Kidney epithelial cell (primary cell): ENCODE measurements at regions not wholly inside any gene's neighbourhood (a gene's known extent, or its start where the extent isn't known, plus 50 kb on each side); places are given as distances from the start of the nearest gene placed in this dataset.

ENCODE experiments used
- DNase-seq: peaks from one replicate; pipeline ENCODE4 v3.0.0-alpha.2; 2010; ENCODE audit warnings: low read depth
- H3K27me3 ChIP-seq: 2 replicates; pipeline ENCODE4 v1.6.0; 2011; ENCODE audit warnings: low read length; ENCODE audit not compliant: control insufficient read depth, insufficient read depth
- H3K36me3 ChIP-seq: 2 replicates; pipeline ENCODE4 v1.5.1; 2011; ENCODE audit warnings: low read length; ENCODE audit not compliant: control insufficient read depth, insufficient read depth
- H3K4me3 ChIP-seq: 2 replicates; pipeline ENCODE4 v1.5.1; 2011; ENCODE audit warnings: low read depth, mild to moderate bottlenecking, control low read depth, low read length
- TF ChIP-seq, protein P1 (sequence below): IDR thresholded peaks from 2 replicates; pipeline ENCODE4 v1.5.1; 2011; ENCODE audit warnings: mild to moderate bottlenecking, moderate library complexity, low read length, control low read depth, inconsistent platforms; ENCODE audit not compliant: insufficient read depth, poor library complexity, severe bottlenecking

DNA sequence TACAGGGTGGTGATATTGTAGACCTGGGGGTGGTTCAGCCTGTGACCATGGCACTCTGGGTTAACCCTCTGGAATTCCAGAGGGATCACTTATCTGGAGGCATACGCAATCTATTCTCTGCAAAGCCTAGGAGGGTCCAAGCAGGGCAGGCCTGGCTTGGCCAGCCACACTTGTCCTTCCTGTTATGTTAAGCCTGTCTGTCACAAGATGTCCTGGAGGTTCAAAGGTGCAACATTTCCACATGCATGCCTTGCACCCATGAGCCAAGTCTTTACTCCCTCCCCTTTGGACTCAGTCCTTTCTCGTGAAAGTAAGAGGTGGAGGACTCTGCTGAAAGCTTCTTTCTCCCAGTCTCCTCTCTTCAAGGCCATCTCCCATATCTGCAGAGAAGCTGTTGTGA, 345.1 kb downstream of the HHIPL2 start:
- DNase-seq, result no peak
- no peak overlapping the region for H3K4me3 ChIP-seq
- no peaks in the 10 kb centered on the region for H3K27me3 ChIP-seq
- no peaks in the 10 kb centered on the region for H3K36me3 ChIP-seq
- TF ChIP-seq, protein P1, sequence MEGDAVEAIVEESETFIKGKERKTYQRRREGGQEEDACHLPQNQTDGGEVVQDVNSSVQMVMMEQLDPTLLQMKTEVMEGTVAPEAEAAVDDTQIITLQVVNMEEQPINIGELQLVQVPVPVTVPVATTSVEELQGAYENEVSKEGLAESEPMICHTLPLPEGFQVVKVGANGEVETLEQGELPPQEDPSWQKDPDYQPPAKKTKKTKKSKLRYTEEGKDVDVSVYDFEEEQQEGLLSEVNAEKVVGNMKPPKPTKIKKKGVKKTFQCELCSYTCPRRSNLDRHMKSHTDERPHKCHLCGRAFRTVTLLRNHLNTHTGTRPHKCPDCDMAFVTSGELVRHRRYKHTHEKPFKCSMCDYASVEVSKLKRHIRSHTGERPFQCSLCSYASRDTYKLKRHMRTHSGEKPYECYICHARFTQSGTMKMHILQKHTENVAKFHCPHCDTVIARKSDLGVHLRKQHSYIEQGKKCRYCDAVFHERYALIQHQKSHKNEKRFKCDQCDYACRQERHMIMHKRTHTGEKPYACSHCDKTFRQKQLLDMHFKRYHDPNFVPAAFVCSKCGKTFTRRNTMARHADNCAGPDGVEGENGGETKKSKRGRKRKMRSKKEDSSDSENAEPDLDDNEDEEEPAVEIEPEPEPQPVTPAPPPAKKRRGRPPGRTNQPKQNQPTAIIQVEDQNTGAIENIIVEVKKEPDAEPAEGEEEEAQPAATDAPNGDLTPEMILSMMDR, result no peak

DNA sequence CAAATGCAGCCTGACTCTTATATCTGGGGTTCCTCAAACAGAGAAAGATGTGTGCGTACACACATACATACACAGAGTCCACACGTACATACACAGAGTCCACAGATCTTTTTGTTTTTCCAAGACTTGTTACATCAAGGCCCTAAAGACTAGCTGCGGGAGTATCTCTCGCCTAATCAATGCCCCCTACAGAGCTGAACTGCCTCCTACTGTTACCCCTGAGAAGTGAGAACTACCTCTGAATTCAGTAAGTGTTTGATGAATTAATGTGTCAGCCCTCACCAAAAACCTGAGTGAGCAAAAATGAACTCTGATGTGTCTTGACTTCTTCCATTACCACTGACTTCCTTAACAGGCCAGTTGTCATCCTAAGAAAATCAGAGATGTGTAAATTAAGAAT, 351.2 kb downstream of the HHIPL2 start:
- TF ChIP-seq, protein P1, result no peak
- no peak overlapping the region for H3K4me3 ChIP-seq
- H3K36me3 ChIP-seq, result no peaks in the 10 kb centered on the region
- no peak for DNase-seq
- H3K27me3 ChIP-seq, result no peaks in the 10 kb centered on the region

DNA sequence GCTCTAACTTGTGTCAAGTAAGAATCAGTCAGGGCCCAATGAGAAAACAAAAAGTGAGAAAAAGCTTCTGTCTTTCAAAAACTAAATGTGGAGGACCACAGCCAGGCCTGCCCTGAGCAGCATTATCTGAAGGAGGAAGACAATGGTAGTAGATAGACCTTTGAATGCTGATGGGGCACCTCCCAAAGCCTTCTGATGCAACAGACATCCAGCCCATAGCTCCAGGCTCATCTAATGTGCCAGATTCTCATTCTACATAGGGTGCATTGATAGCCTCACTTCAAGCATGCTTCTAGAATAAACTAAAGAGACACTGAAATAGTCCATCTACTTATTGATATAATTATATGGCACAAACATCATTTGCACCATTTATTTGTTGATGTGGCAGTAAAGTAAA, 351.6 kb downstream of the HHIPL2 start:
- H3K27me3 ChIP-seq, result no peaks in the 10 kb centered on the region
- H3K36me3 ChIP-seq, result no peaks in the 10 kb centered on the region
- no peak for DNase-seq
- H3K4me3 ChIP-seq, result no peak overlapping the region
- TF ChIP-seq, protein P1, result no peak

DNA sequence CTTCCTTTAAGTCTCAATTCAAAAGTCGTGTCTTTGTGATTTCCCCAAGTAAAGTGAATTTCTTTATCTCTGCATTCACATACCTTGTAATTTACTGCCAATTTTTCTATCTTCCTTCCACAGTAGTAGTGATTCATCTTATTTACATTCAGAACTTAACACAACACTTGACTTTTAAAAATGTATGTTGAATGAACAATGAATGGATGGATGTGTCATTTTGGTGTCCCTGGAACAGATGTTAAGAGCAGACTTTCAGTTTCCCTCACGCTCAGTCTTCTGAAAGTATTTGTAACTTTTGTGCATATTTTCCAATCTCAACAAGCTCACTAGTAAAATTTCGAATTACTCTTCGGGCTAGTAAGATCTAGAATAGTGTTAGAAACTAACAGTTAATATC, 352.0 kb downstream of the HHIPL2 start:
- Histone ChIP-seq H3K36me3 (no peaks in the 10 kb centered on the region), H3K27me3 (no peaks in the 10 kb centered on the region), H3K4me3 (no peak overlapping the region)
- DNase-seq, result no peak
- TF ChIP-seq, protein P1, result no peak

DNA sequence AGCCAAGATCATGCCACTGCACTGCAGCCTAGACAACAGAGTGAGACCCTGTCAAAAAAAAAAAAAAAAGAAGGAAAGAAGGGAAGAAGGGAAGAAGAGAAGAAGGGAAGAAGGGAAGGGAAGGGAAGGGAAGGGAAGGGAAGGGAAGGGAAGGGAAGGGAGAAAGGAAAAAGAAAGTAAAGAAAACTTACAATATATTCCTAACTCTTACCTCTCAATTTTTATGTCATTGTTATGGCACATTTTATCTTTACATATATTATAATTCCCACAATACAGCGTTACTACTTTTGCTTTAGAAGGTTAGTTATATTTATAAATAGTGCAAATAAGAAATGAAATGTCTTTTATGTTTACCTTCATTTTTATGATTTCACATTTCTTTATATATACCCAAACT, 358.7 kb downstream of the HHIPL2 start:
- TF ChIP-seq, protein P1, result no peak
- DNase-seq, result no peak
- Histone ChIP-seq H3K27me3 (no peaks in the 10 kb centered on the region), H3K4me3 (no peak overlapping the region), H3K36me3 (no peaks in the 10 kb centered on the region)

DNA sequence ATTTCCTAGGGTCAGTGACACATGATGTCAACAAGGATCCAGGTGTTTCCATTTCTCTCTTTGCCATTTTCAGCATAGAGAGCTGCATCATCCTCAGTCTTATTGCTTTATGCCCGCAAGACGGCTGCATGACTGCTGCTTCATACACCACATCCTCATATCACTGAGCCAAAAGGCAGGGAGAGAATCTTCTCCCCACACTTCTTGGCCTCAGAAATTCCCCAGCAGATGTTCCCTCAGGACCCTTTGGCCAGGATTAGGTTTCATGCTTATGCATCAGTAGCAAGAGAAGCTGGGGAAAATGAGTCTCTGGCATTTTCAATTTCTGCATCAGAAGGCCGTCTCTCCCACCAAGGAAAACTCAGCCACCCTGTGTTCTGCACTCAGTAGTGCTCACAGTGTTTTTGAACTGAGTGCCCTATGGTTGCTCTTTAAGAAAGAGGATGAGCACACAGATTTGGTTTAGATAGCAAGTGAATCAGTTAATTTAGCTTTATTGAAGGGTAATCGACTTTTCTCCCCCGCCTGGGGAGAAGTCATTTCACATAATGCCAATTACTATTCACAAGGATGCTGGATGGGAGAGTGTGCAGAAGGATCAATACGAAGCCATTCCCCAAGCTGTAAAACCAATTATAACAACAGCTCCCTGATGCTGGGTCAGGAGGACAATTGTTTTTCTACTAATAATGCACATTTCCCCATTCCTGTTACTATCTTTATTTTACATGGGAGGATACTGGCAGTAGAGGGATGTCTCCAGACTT, 360.2 kb downstream of the HHIPL2 start:
- no peaks in the 10 kb centered on the region for H3K36me3 ChIP-seq
- H3K4me3 ChIP-seq, result no peak overlapping the region
- DNase-seq, result no peak
- H3K27me3 ChIP-seq, result no peaks in the 10 kb centered on the region
- TF ChIP-seq, protein P1, result no peak
